GM20431 (cell line): ENCODE measurements at regions not wholly inside any gene's neighbourhood (a gene's known extent, or its start where the extent isn't known, plus 50 kb on each side); places are given as distances from the start of the nearest gene placed in this dataset.

ENCODE experiments used
- in situ Hi-C: fragments of 300-500 bp; cut with MseI, MboI; formaldehyde crosslinking; loops from one replicate; pipeline ENCODE4 v1.15.0; 2020; ENCODE audit warnings: low sequenced_read_pairs; ENCODE audit not compliant: unreplicated experiment

GRCh38 chr18:57890266-57890665 lies 87.2 kb upstream of the ATP8B1 start:
- in situ Hi-C loops, result loop anchor here (25.0 kb wide), 1 partner anchor 247 kb away; no protein-coding TSS in a partner anchor

GRCh38 chr18:57889841-57890240 lies 86.7 kb upstream of the ATP8B1 start:
- in situ Hi-C loops, result loop anchor here (25.0 kb wide), 1 partner anchor 247 kb away; no protein-coding TSS in a partner anchor

- in situ Hi-C loops, result loop anchor here (25.0 kb wide), 1 partner anchor 250 kb away; no protein-coding TSS in a partner anchor
Observed at GRCh38 chr18:57887543-57888383, 84.6 kb upstream of the ATP8B1 start.

- in situ Hi-C loops, result loop anchor here (25.0 kb wide), 1 partner anchor 251 kb away; no protein-coding TSS in a partner anchor
Observed at GRCh38 chr18:57885931-57886330, 82.8 kb upstream of the ATP8B1 start.

- in situ Hi-C loops, result loop anchor here (25.0 kb wide), 1 partner anchor 255 kb away; no protein-coding TSS in a partner anchor
Observed at GRCh38 chr18:57882465-57882864, 79.3 kb upstream of the ATP8B1 start.

- in situ Hi-C loops, result loop anchor here (25.0 kb wide), 1 partner anchor 255 kb away; no protein-coding TSS in a partner anchor
Observed at GRCh38 chr18:57881818-57882413, 78.8 kb upstream of the ATP8B1 start.

GRCh38 chr18:57879924-57880323 lies 76.8 kb upstream of the ATP8B1 start:
- in situ Hi-C loops, result loop anchor here (25.0 kb wide), 1 partner anchor 257 kb away; no protein-coding TSS in a partner anchor

- in situ Hi-C loops, result loop anchor here (25.0 kb wide), 1 partner anchor 232 kb away; no protein-coding TSS in a partner anchor
Observed at GRCh38 chr18:57869221-57869620, 66.1 kb upstream of the ATP8B1 start.

- in situ Hi-C loops, result loop anchor here (25.0 kb wide), 1 partner anchor 229 kb away; no protein-coding TSS in a partner anchor
Observed at GRCh38 chr18:57866355-57866754, 63.2 kb upstream of the ATP8B1 start.

- in situ Hi-C loops, result loop anchor here (25.0 kb wide), 1 partner anchor 227 kb away; no protein-coding TSS in a partner anchor
Observed at GRCh38 chr18:57864615-57865121, 61.6 kb upstream of the ATP8B1 start.

- in situ Hi-C loops, result loop anchor here (25.0 kb wide), 1 partner anchor 226 kb away; no protein-coding TSS in a partner anchor
Observed at GRCh38 chr18:57863706-57864105, 60.6 kb upstream of the ATP8B1 start.

- in situ Hi-C loops, result loop anchor here (25.0 kb wide), 1 partner anchor 222 kb away; no protein-coding TSS in a partner anchor
Observed at GRCh38 chr18:57859314-57859713, 56.2 kb upstream of the ATP8B1 start.

- in situ Hi-C loops, result loop anchor here (25.0 kb wide), 1 partner anchor 219 kb away; no protein-coding TSS in a partner anchor
Observed at GRCh38 chr18:57856557-57857280, 53.6 kb upstream of the ATP8B1 start.

- in situ Hi-C loops, result loop anchor here (25.0 kb wide), 1 partner anchor 219 kb away; no protein-coding TSS in a partner anchor
Observed at GRCh38 chr18:57856128-57856527, 53.0 kb upstream of the ATP8B1 start.

- in situ Hi-C loops, result loop anchor here (25.0 kb wide), 1 partner anchor 218 kb away; no protein-coding TSS in a partner anchor
Observed at GRCh38 chr18:57855551-57855950, 52.4 kb upstream of the ATP8B1 start.

- in situ Hi-C loops, result loop anchor here (25.0 kb wide), 1 partner anchor 217 kb away; no protein-coding TSS in a partner anchor
Observed at GRCh38 chr18:57854726-57855125, 51.6 kb upstream of the ATP8B1 start.

GRCh38 chr18:57853864-57854263 lies 50.7 kb upstream of the ATP8B1 start:
- in situ Hi-C loops, result loop anchor here (25.0 kb wide), 1 partner anchor 217 kb away; no protein-coding TSS in a partner anchor

GRCh38 chr18:57853133-57853532 lies 50.0 kb upstream of the ATP8B1 start:
- in situ Hi-C loops, result loop anchor here (25.0 kb wide), 1 partner anchor 216 kb away; no protein-coding TSS in a partner anchor
